Fibroblast of lung (primary cell): ENCODE measurements at regions not wholly inside any gene's neighbourhood (a gene's known extent, or its start where the extent isn't known, plus 50 kb on each side); places are given as distances from the start of the nearest gene placed in this dataset.

Source experiments
- EZH2 ChIP-seq: IDR thresholded peaks from 2 replicates; pipeline ENCODE4 v1.5.1; 2012; ENCODE audit warnings: low read length, control low read depth, mild to moderate bottlenecking; ENCODE audit errors: missing control alignments
- TF ChIP-seq, protein P1 (sequence below), 2 donors: IDR thresholded peaks in 1 of 2; conservative IDR thresholded peaks in 1 of 2; 1 replicate in 1 of 2; 2 replicates in 1 of 2; pipeline ENCODE4 v1.5.1; 2011 to 2012; ENCODE audit warnings: low read length in 2 of 2, control low read depth in 1 of 2, inconsistent platforms in 1 of 2, low read depth in 1 of 2, mild to moderate bottlenecking in 1 of 2

DNA sequence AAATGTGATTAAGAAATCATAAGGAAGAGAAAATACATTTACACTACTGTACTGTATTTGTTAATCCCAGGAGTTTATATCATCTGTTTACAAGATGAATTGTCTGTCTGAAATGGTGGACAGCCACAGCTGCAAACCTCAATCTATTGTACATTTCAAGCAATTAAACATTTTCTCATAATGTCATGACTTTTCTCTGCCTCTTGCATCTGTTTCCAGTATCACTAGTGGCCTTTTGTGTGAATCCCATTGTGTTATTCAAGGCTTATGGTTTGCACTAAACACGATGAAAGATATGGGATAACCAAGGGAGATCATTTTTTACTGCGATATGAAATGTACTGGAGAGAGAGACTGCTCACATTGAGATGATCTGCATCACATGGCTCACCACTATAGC lies 200.2 kb upstream of the LRRN1 start:
- TF ChIP-seq, protein P1, sequence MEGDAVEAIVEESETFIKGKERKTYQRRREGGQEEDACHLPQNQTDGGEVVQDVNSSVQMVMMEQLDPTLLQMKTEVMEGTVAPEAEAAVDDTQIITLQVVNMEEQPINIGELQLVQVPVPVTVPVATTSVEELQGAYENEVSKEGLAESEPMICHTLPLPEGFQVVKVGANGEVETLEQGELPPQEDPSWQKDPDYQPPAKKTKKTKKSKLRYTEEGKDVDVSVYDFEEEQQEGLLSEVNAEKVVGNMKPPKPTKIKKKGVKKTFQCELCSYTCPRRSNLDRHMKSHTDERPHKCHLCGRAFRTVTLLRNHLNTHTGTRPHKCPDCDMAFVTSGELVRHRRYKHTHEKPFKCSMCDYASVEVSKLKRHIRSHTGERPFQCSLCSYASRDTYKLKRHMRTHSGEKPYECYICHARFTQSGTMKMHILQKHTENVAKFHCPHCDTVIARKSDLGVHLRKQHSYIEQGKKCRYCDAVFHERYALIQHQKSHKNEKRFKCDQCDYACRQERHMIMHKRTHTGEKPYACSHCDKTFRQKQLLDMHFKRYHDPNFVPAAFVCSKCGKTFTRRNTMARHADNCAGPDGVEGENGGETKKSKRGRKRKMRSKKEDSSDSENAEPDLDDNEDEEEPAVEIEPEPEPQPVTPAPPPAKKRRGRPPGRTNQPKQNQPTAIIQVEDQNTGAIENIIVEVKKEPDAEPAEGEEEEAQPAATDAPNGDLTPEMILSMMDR (conservative IDR thresholded peaks at IDR 0.05 in 1 of 2, IDR thresholded peaks at IDR 0.05 in 1 of 2; ENCODE audit: low read depth in 1 of 2, low read length in 2 of 2), result no peak
- no peak for TF ChIP-seq EZH2
